BLaER1 (cell line): ENCODE measurements at regions not wholly inside any gene's neighbourhood (a gene's known extent, or its start where the extent isn't known, plus 50 kb on each side); places are given as distances from the start of the nearest gene placed in this dataset.
"Not testable (repeated sequence)": the region's sequence is repeated elsewhere in the genome, so short reads cannot be mapped to it uniquely, and the experiment has no call there.

Source experiments
- H3K27ac ChIP-seq: shearing (Covaris generic); formaldehyde crosslinking; 2 replicates; pipeline ENCODE4 v1.8.1; 2022
- H3K27me3 ChIP-seq: shearing (Covaris generic); formaldehyde crosslinking; 2 replicates; pipeline ENCODE4 v1.8.1; 2022
- H3K36me3 ChIP-seq: shearing (Covaris generic); formaldehyde crosslinking; 2 replicates; pipeline ENCODE4 v1.8.1; 2022
- H3K4me1 ChIP-seq: shearing (Covaris generic); formaldehyde crosslinking; 2 replicates; pipeline ENCODE4 v1.8.1; 2022
- H3K4me2 ChIP-seq: shearing (Covaris generic); formaldehyde crosslinking; 2 replicates; pipeline ENCODE4 v1.8.1; 2022
- H3K4me3 ChIP-seq: shearing (Covaris generic); formaldehyde crosslinking; 2 replicates; pipeline ENCODE4 v1.8.1; 2022
- H3K9ac ChIP-seq: shearing (Covaris generic); formaldehyde crosslinking; 2 replicates; pipeline ENCODE4 v1.8.1; 2022
- H3K9me3 ChIP-seq: shearing (Covaris generic); formaldehyde crosslinking; 2 replicates; pipeline ENCODE4 v1.8.1; 2022
- H4K20me1 ChIP-seq: shearing (Covaris generic); formaldehyde crosslinking; 2 replicates; pipeline ENCODE4 v1.8.1; 2022
- Cebpa-rat ChIP-seq: shearing (Covaris generic); IDR thresholded peaks from 2 replicates; pipeline ENCODE4 v1.8.1; 2022

GRCh38 chr12:68435816-68436215, 103.7 kb upstream of the MDM1 start:
- Histone ChIP-seq H3K27ac (no peak overlapping the region), H3K4me3 (no peak overlapping the region), H3K9ac (no peak overlapping the region), H3K27me3 (no peaks in the 10 kb centered on the region), H3K4me1 (peaks cover 2% of the 10 kb centered on the region), H3K9me3 (peaks cover 11% of the 10 kb centered on the region; the same call in 1 of the 2 replicates), H3K36me3 (no peaks in the 10 kb centered on the region), H3K4me2 (no peak overlapping the region), H4K20me1 (no peaks in the 10 kb centered on the region)
- TF ChIP-seq Cebpa-rat = no peak

- H3K27ac ChIP-seq = no peak overlapping the region
- no peak overlapping the region for H3K9ac ChIP-seq
- TF ChIP-seq Cebpa-rat = no peak
- no peaks in the 10 kb centered on the region for H3K27me3 ChIP-seq
- H3K4me1 ChIP-seq = peaks cover 9% of the 10 kb centered on the region
- H3K4me2 ChIP-seq = no peak overlapping the region
- no peak overlapping the region for H3K4me3 ChIP-seq
- no peaks in the 10 kb centered on the region for H4K20me1 ChIP-seq
- H3K36me3 ChIP-seq = no peaks in the 10 kb centered on the region
- peaks cover 21% of the 10 kb centered on the region for H3K9me3 ChIP-seq
Measured at GRCh38 chr12:68438601-68439000, 106.4 kb upstream of the MDM1 start.

- peaks cover 31% of the 10 kb centered on the region for H3K9me3 ChIP-seq
- H3K36me3 ChIP-seq = no peaks in the 10 kb centered on the region
- no peak overlapping the region for H3K27ac ChIP-seq
- no peaks in the 10 kb centered on the region for H3K27me3 ChIP-seq
- H4K20me1 ChIP-seq = no peaks in the 10 kb centered on the region
- H3K4me1 ChIP-seq = peaks cover 9% of the 10 kb centered on the region
- no peak overlapping the region for H3K4me3 ChIP-seq
- H3K4me2 ChIP-seq = no peak overlapping the region
- no peak for TF ChIP-seq Cebpa-rat
- H3K9ac ChIP-seq = no peak overlapping the region
Measured at GRCh38 chr12:68439368-68440045, 107.3 kb upstream of the MDM1 start.

- no peak for TF ChIP-seq Cebpa-rat
- Histone ChIP-seq H4K20me1 (no peaks in the 10 kb centered on the region), H3K9me3 (peaks cover 32% of the 10 kb centered on the region), H3K27me3 (no peaks in the 10 kb centered on the region), H3K36me3 (no peaks in the 10 kb centered on the region), H3K27ac (no peak overlapping the region), H3K4me3 (no peak overlapping the region), H3K4me2 (no peak overlapping the region), H3K9ac (no peak overlapping the region), H3K4me1 (peaks cover 9% of the 10 kb centered on the region)
Measured at GRCh38 chr12:68440068-68440581, 108.0 kb upstream of the MDM1 start.

GRCh38 chr12:68441167-68441566, 109.0 kb upstream of the MDM1 start:
- no peaks in the 10 kb centered on the region for H3K27me3 ChIP-seq
- peaks cover 33% of the 10 kb centered on the region for H3K9me3 ChIP-seq
- TF ChIP-seq Cebpa-rat = no peak
- no peak overlapping the region for H3K9ac ChIP-seq
- H4K20me1 ChIP-seq = no peaks in the 10 kb centered on the region
- no peaks in the 10 kb centered on the region for H3K36me3 ChIP-seq
- H3K4me3 ChIP-seq = no peak overlapping the region
- H3K4me2 ChIP-seq = peak overlapping the region; percentile 42
- peaks cover 10% of the 10 kb centered on the region for H3K4me1 ChIP-seq
- no peak overlapping the region for H3K27ac ChIP-seq

GRCh38 chr12:68442353-68442972, 110.3 kb upstream of the MDM1 start:
- H3K36me3 ChIP-seq, H3K4me3 ChIP-seq, H3K9ac ChIP-seq, H3K4me2 ChIP-seq, H4K20me1 ChIP-seq, H3K27me3 ChIP-seq, H3K27ac ChIP-seq: not testable (repeated sequence)
- Histone ChIP-seq H3K4me1 (peaks cover 23% of the 10 kb centered on the region), H3K9me3 (peaks cover 33% of the 10 kb centered on the region)

- not testable (repeated sequence) for H3K4me2 ChIP-seq, H3K36me3 ChIP-seq, H3K27me3 ChIP-seq, H3K4me3 ChIP-seq, H3K9ac ChIP-seq, H4K20me1 ChIP-seq, H3K27ac ChIP-seq
- H3K9me3 ChIP-seq = peaks cover 38% of the 10 kb centered on the region
- H3K4me1 ChIP-seq = peaks cover 31% of the 10 kb centered on the region
Measured at GRCh38 chr12:68443695-68444094, 111.5 kb upstream of the MDM1 start.

GRCh38 chr12:68445824-68446223, 113.7 kb upstream of the MDM1 start:
- Histone ChIP-seq H3K9me3 (peaks cover 51% of the 10 kb centered on the region), H3K4me2 (no peak overlapping the region), H4K20me1 (no peaks in the 10 kb centered on the region), H3K36me3 (no peaks in the 10 kb centered on the region), H3K4me3 (no peak overlapping the region), H3K9ac (no peak overlapping the region), H3K27ac (no peak overlapping the region), H3K4me1 (peaks cover 35% of the 10 kb centered on the region), H3K27me3 (no peaks in the 10 kb centered on the region)
- no peak for TF ChIP-seq Cebpa-rat

GRCh38 chr12:68446384-68446783, 114.2 kb upstream of the MDM1 start:
- Histone ChIP-seq H3K36me3 (no peaks in the 10 kb centered on the region), H4K20me1 (no peaks in the 10 kb centered on the region), H3K9ac (no peak overlapping the region), H3K9me3 (peaks cover 51% of the 10 kb centered on the region), H3K4me1 (peaks cover 35% of the 10 kb centered on the region), H3K4me3 (no peak overlapping the region), H3K27me3 (no peaks in the 10 kb centered on the region), H3K27ac (no peak overlapping the region), H3K4me2 (0 out of 2 replicates have a peak overlapping the region, but pooled peaks have one; percentile 58)
- TF ChIP-seq Cebpa-rat = no peak

GRCh38 chr12:68446901-68447796, 115.0 kb upstream of the MDM1 start:
- H3K36me3 ChIP-seq = no peaks in the 10 kb centered on the region
- no peak overlapping the region for H3K27ac ChIP-seq
- peaks cover 51% of the 10 kb centered on the region for H3K9me3 ChIP-seq
- H4K20me1 ChIP-seq = no peaks in the 10 kb centered on the region
- no peak for TF ChIP-seq Cebpa-rat
- H3K27me3 ChIP-seq = no peaks in the 10 kb centered on the region
- H3K4me3 ChIP-seq = no peak overlapping the region
- H3K4me2 ChIP-seq = peak overlapping the region; percentile 58
- H3K4me1 ChIP-seq = peaks cover 41% of the 10 kb centered on the region
- H3K9ac ChIP-seq = no peak overlapping the region
